ENCODE measurements at regions not wholly inside any gene's neighbourhood (a gene's known extent, or its start where the extent isn't known, plus 50 kb on each side); places are given as distances from the start of the nearest gene placed in this dataset.

DNA sequence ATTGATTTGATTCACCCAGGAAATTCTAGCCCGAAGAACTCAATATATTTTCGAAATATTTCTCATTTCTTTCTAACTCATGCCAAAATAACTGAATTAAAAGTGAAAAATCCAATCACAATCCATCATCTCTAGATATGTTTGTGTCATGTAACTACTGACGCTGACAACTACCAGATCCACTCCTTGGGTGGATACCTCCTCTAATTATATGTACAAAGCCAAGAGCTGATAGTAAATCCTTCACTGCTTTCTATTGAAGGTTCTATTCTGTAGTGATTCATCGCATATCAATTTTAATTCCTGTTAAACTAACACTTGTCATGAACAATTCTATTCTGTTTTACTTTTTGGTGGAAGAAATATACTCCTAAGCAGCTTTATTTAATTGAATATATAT, 1056.6 kb upstream of the NXPH2 start:
- ChIA-PET POLR2A (no interaction called here), CTCF (no interaction called here)
- no peak for DNase-seq (ENCODE audit: low read depth, low spot score)
- TF ChIP-seq CTCF (IDR thresholded peaks at IDR 0.05; ENCODE audit: insufficient read depth, low read length, missing control alignments) = no peak
- H3K4me3 ChIP-seq (ENCODE audit: low read depth, low read length) = no peak overlapping the region

DNA sequence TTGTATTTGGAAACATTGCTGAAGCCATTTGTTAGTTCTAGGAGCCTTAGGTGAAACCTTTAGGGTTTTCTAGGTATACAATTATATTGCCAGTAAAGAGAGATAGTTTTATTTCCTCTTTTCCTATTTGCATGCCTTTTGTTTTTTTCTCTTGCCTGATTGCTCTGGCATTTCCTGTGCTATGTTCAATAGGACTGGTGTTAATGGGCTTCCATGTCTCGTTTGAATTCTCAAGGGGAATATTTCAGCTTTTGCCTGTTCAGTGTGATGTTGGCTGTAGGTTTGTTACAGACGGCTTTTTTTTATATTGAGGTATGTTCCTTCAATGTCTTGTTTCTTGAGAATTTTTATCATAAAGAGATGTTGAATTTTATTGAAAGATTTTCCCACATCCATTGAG, 1054.9 kb upstream of the NXPH2 start:
- ChIA-PET CTCF (no interaction called here), POLR2A (no interaction called here)
- TF ChIP-seq CTCF (IDR thresholded peaks at IDR 0.05; ENCODE audit: insufficient read depth, low read length, missing control alignments) = no peak
- DNase-seq (ENCODE audit: low read depth, low spot score) = no peak
- no peak overlapping the region for H3K4me3 ChIP-seq (ENCODE audit: low read depth, low read length)

- DNase-seq (ENCODE audit: low read depth, low spot score) = no peak
- ChIA-PET CTCF (no interaction called here), POLR2A (no interaction called here)
- H3K4me3 ChIP-seq (ENCODE audit: low read depth, low read length) = no peak overlapping the region
- no peak for TF ChIP-seq CTCF (IDR thresholded peaks at IDR 0.05; ENCODE audit: insufficient read depth, low read length, missing control alignments)
Measured at GRCh38 chr2:139828011-139828410, 1047.8 kb upstream of the NXPH2 start.

GRCh38 chr2:139825726-139826125, 1045.5 kb upstream of the NXPH2 start:
- DNase-seq (ENCODE audit: low read depth, low spot score) = no peak
- TF ChIP-seq CTCF (IDR thresholded peaks at IDR 0.05; ENCODE audit: insufficient read depth, low read length, missing control alignments) = no peak
- ChIA-PET CTCF (no interaction called here), POLR2A (no interaction called here)
- no peak overlapping the region for H3K4me3 ChIP-seq (ENCODE audit: low read depth, low read length)

DNA sequence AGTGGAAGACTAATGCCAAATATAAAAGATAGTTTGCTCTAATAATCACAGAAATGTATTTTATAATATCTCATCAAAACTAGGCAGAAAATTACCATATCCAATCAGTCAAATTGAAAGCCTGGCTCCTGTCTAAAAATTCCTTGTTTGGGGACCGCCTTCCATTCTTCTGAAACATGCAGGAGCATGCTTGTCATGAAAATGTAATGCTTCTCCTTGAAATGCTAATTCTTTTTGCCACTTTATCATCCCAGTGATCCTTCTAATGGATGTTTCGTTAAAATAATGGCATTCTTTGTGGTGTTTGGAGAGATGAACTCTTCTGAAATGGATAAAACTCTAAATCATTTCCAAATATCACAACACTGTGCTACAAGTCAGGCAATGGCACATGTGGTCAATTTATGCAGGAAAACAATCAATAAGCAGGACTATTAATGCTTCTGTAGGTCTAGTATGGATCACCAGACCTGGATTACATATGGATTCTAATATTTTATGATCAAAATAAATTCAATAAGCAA, 1039.1 kb upstream of the NXPH2 start:
- H3K4me3 ChIP-seq (ENCODE audit: low read depth, low read length) = no peak overlapping the region
- CTCF ChIA-PET = no interaction called here
- DNase-seq (ENCODE audit: low read depth, low spot score) = no peak
- no peak for TF ChIP-seq CTCF (IDR thresholded peaks at IDR 0.05; ENCODE audit: insufficient read depth, low read length, missing control alignments)
- POLR2A ChIA-PET = no interaction called here

DNA sequence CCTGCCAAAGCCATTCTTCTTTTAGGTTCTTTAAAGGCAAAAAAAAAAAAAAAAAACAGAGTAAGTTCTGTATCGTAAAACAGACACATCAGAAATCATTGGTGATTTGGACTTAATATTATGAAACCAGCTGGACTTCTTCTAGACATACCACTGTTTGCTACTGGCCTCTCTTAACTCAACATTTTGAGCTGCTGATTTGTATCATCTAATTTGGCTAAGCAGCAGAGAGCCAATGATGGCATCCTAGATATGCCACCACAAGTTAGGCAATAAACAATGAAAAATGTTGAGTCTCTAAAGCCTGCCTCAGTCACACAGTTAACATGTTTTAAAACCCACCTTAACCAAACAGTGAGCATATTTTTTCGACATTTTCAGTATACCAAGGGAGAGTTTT, 1034.3 kb upstream of the NXPH2 start:
- POLR2A ChIA-PET = no interaction called here

More for the DNA sequence above, 1034.3 kb upstream of the NXPH2 start:
- no peak for TF ChIP-seq CTCF (IDR thresholded peaks at IDR 0.05; ENCODE audit: insufficient read depth, low read length, missing control alignments)
- CTCF ChIA-PET = no interaction called here
- DNase-seq (ENCODE audit: low read depth, low spot score) = no peak
- H3K4me3 ChIP-seq (ENCODE audit: low read depth, low read length) = no peak overlapping the region

Measured in AG04449 (cell line).